ENCODE measurements at regions not wholly inside any gene's neighbourhood (a gene's known extent, or its start where the extent isn't known, plus 50 kb on each side); places are given as distances from the start of the nearest gene placed in this dataset.

DNA sequence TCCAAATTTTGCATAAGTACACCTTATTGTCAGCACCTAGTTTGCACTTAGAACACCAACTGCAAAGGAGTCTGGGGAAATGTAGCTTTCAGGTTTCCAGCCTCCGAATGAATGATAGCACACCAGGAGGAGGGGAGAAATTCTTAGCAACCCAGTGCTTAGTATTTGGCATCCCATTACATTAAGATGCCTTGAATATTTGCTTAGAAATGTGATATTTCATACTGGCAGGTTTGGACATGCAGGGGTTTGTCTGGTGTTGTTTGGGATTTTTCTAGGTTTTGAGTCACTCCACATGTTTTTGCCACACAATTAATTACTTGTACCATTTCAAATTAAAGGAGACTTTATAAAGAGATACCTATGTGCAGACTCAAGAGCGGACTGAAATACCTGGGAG lies 60.3 kb upstream of the CAMK2D start:
- TF ChIP-seq TAF1 (IDR thresholded peaks at IDR 0.05; ENCODE audit: low read depth) (no peak), EGR1 (IDR thresholded peaks at IDR 0.05) (no peak), YY1 (IDR thresholded peaks at IDR 0.05; ENCODE audit: low read depth) (no peak), TEAD4 (IDR thresholded peaks at IDR 0.05) (no peak)

Data from Ishikawa (cell line).